ENCODE measurements at regions not wholly inside any gene's neighbourhood (a gene's known extent, or its start where the extent isn't known, plus 50 kb on each side); places are given as distances from the start of the nearest gene placed in this dataset.

DNA sequence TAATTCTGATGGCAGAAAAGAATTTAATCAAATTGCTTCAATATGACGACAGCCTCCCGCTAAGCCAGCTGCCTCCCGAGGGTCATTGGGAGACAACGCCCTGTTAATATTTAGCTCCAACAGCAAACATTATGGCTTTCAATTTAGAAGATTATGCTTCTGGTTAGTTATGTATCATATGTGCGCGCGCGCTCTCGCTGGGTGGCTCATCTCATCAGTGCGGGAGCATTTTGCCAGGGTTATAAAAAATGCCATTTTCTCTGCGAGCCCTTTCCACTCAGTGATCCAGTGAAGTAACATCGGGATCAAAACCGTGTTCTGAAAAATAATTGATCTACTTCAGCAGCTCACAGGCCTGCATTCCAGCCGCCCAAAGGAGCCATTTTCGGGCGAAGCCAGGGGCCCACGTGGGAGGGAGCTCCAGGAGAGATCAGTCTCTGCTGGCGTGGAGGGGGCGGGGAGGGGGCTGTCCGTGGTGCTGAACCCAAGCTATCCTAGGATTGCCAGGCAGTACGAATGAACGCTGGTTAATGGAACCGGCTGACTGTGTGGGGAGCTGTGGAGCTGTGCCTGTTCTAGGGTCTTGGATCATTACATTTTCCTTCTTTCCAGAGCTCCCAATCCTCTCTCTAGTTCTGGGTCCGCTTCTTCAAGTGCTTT lies 219.1 kb upstream of the ZC3H12A start:
- no peaks in the 10 kb centered on the region for H3K4me1 ChIP-seq (ENCODE audit: control insufficient read depth in 2 of 2, insufficient read depth in 2 of 2, low read length in 2 of 2)
- H3K36me3 ChIP-seq (replicated peaks in 1 of 2; ENCODE audit: control extremely low read depth in 1 of 2, control insufficient read depth in 1 of 2, extremely low read depth in 1 of 2, insufficient read depth in 2 of 2, low read length in 1 of 2) = no peaks in the 10 kb centered on the region
- H3K27me3 ChIP-seq (replicated peaks in 1 of 4; ENCODE audit: control extremely low read depth in 1 of 4, control insufficient read depth in 3 of 4, insufficient read depth in 4 of 4, low read length in 3 of 4) = peaks cover 0 to 26% (median 9%) of the 10 kb centered on the region in 4 experiments
- TF ChIP-seq, protein P1, sequence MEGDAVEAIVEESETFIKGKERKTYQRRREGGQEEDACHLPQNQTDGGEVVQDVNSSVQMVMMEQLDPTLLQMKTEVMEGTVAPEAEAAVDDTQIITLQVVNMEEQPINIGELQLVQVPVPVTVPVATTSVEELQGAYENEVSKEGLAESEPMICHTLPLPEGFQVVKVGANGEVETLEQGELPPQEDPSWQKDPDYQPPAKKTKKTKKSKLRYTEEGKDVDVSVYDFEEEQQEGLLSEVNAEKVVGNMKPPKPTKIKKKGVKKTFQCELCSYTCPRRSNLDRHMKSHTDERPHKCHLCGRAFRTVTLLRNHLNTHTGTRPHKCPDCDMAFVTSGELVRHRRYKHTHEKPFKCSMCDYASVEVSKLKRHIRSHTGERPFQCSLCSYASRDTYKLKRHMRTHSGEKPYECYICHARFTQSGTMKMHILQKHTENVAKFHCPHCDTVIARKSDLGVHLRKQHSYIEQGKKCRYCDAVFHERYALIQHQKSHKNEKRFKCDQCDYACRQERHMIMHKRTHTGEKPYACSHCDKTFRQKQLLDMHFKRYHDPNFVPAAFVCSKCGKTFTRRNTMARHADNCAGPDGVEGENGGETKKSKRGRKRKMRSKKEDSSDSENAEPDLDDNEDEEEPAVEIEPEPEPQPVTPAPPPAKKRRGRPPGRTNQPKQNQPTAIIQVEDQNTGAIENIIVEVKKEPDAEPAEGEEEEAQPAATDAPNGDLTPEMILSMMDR (IDR thresholded peaks at IDR 0.05) = no peak
- no peak for TF ChIP-seq EZH2 (IDR thresholded peaks at IDR 0.05; ENCODE audit: borderline replicate concordance, insufficient read depth, low read depth, low read length, poor library complexity, severe bottlenecking)
- Mint-ChIP-seq H3K27ac (no peak overlapping the region), H3K9me3 (ENCODE audit: insufficient read depth) (no peaks in the 10 kb centered on the region), H3K27me3 (peaks cover 60% of the 10 kb centered on the region), H3K4me3 (no peak overlapping the region), H3K4me1 (no peaks in the 10 kb centered on the region)
- H3K9me3 ChIP-seq (ENCODE audit: control extremely low read depth in 1 of 3, control insufficient read depth in 2 of 3, insufficient read depth in 1 of 3, low read length in 2 of 3) = peaks cover 0 to 4% (median 0%) of the 10 kb centered on the region in 3 donors
- peak; percentile 28 for ATAC-seq (ENCODE audit: low read depth)
- H3K9ac ChIP-seq (ENCODE audit: low read length) = no peak overlapping the region
- H3K27ac ChIP-seq (ENCODE audit: low read length in 2 of 2) = no peak overlapping the region
- no peaks in the 10 kb centered on the region for H3K79me2 ChIP-seq (ENCODE audit: control insufficient read depth, insufficient read depth, low read length)
- intact Hi-C loops (cut with micrococcal nuclease) = no loop called here
- POLR2A ChIA-PET = no interaction called here
- 37% methylated on average over 13 of the region's 24 CpGs for WGBS (ENCODE audit: insufficient coverage)
- no peak overlapping the region for H2AFZ ChIP-seq (ENCODE audit: insufficient read depth, low read depth, low read length, poor library complexity, severe bottlenecking)
- DNase-seq = no peak
- CTCF ChIA-PET = no interaction called here
- H3K4me3 ChIP-seq (ENCODE audit: control extremely low read depth in 1 of 5, extremely low read depth in 1 of 5, insufficient read depth in 1 of 5, low read depth in 2 of 5, low read length in 4 of 5) = no peak overlapping the region
- H3K4me2 ChIP-seq (replicated peaks; ENCODE audit: low read depth, low read length, poor library complexity, severe bottlenecking) = no peak overlapping the region
- H4K20me1 ChIP-seq (ENCODE audit: control insufficient read depth, insufficient read depth, low read length, poor library complexity, severe bottlenecking) = no peaks in the 10 kb centered on the region

DNA sequence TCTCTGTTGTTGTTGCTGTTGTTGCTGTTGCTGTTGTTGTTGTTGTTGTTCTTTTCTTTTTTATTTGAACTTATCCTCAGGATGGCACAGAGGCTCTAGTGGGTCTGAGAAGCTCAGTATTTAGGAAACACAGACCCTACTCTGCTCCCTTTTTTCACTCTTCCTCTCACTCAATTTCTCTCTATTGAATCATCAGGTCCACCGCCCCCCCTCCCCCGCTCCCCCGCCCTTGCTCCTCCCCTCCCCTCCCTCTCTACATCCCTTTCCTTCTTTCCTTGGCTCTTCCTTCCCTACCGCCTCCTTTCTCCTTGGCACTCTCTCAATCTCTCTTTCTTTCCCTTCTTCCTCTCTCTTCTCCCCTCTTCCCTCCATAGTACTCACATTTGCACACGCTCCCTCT lies 218.5 kb upstream of the ZC3H12A start:
- Histone ChIP-seq H3K9ac (ENCODE audit: low read length) (no peak overlapping the region), H3K27me3 (replicated peaks in 1 of 4; ENCODE audit: control extremely low read depth in 1 of 4, control insufficient read depth in 3 of 4, insufficient read depth in 4 of 4, low read length in 3 of 4) (peaks cover 0 to 26% (median 9%) of the 10 kb centered on the region in 4 experiments), H3K4me3 (ENCODE audit: control extremely low read depth in 1 of 5, extremely low read depth in 1 of 5, insufficient read depth in 1 of 5, low read depth in 2 of 5, low read length in 4 of 5) (no peak overlapping the region), H3K4me1 (ENCODE audit: control insufficient read depth in 2 of 2, insufficient read depth in 2 of 2, low read length in 2 of 2) (no peaks in the 10 kb centered on the region), H4K20me1 (ENCODE audit: control insufficient read depth, insufficient read depth, low read length, poor library complexity, severe bottlenecking) (no peaks in the 10 kb centered on the region), H3K79me2 (ENCODE audit: control insufficient read depth, insufficient read depth, low read length) (no peaks in the 10 kb centered on the region), H2AFZ (ENCODE audit: insufficient read depth, low read depth, low read length, poor library complexity, severe bottlenecking) (no peak overlapping the region), H3K27ac (ENCODE audit: low read length in 2 of 2) (no peak overlapping the region), H3K36me3 (replicated peaks in 1 of 2; ENCODE audit: control extremely low read depth in 1 of 2, control insufficient read depth in 1 of 2, extremely low read depth in 1 of 2, insufficient read depth in 2 of 2, low read length in 1 of 2) (no peaks in the 10 kb centered on the region), H3K4me2 (replicated peaks; ENCODE audit: low read depth, low read length, poor library complexity, severe bottlenecking) (no peak overlapping the region), H3K9me3 (ENCODE audit: control extremely low read depth in 1 of 3, control insufficient read depth in 2 of 3, insufficient read depth in 1 of 3, low read length in 2 of 3) (peaks cover 0 to 4% (median 0%) of the 10 kb centered on the region in 3 donors)
- POLR2A ChIA-PET = no interaction called here
- Mint-ChIP-seq H3K27me3 (peaks cover 60% of the 10 kb centered on the region), H3K9me3 (ENCODE audit: insufficient read depth) (no peaks in the 10 kb centered on the region), H3K27ac (no peak overlapping the region), H3K4me3 (no peak overlapping the region), H3K4me1 (no peaks in the 10 kb centered on the region)
- ATAC-seq (ENCODE audit: low read depth) (no peak), DNase-seq (no peak)
- CTCF ChIA-PET = no interaction called here
- 30% methylated on average over 2 of the region's 5 CpGs for WGBS (ENCODE audit: insufficient coverage)
- intact Hi-C loops (cut with micrococcal nuclease) = no loop called here
- no peak for TF ChIP-seq EZH2 (IDR thresholded peaks at IDR 0.05; ENCODE audit: borderline replicate concordance, insufficient read depth, low read depth, low read length, poor library complexity, severe bottlenecking)
- TF ChIP-seq, protein P1 (IDR thresholded peaks at IDR 0.05) = no peak
